ENCODE measurements at regions not wholly inside any gene's neighbourhood (a gene's known extent, or its start where the extent isn't known, plus 50 kb on each side); places are given as distances from the start of the nearest gene placed in this dataset.

DNA sequence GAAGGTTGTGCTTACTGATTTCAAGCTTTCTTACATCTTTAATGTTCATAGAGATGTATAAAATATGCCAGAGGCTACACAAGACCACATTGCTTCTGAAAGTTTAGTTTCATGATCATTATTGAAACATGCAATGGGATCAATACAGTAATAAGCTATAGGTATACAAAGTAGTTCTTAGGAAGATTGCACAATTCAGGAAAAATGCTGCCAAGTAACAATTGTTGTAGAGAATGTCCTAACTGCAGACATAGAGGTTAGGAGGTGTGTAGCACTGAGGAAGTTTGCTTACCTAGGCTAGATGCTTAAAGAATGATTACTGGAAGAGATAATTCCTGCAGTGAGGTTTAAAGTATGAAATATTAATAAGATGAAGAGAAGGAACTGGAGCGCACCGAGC lies 259.5 kb upstream of the CYRIA start:
- TF ChIP-seq, protein P1, sequence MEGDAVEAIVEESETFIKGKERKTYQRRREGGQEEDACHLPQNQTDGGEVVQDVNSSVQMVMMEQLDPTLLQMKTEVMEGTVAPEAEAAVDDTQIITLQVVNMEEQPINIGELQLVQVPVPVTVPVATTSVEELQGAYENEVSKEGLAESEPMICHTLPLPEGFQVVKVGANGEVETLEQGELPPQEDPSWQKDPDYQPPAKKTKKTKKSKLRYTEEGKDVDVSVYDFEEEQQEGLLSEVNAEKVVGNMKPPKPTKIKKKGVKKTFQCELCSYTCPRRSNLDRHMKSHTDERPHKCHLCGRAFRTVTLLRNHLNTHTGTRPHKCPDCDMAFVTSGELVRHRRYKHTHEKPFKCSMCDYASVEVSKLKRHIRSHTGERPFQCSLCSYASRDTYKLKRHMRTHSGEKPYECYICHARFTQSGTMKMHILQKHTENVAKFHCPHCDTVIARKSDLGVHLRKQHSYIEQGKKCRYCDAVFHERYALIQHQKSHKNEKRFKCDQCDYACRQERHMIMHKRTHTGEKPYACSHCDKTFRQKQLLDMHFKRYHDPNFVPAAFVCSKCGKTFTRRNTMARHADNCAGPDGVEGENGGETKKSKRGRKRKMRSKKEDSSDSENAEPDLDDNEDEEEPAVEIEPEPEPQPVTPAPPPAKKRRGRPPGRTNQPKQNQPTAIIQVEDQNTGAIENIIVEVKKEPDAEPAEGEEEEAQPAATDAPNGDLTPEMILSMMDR (IDR thresholded peaks at IDR 0.05; ENCODE audit: low read length): no peak
- no peak for TF ChIP-seq EZH2 (optimal IDR thresholded peaks at IDR 0.05; ENCODE audit: low read depth, low read length)
- TF ChIP-seq EZH2phosphoT487 (IDR thresholded peaks at IDR 0.05; ENCODE audit: low read length): no peak
